ENCODE measurements at regions not wholly inside any gene's neighbourhood (a gene's known extent, or its start where the extent isn't known, plus 50 kb on each side); places are given as distances from the start of the nearest gene placed in this dataset.

DNA sequence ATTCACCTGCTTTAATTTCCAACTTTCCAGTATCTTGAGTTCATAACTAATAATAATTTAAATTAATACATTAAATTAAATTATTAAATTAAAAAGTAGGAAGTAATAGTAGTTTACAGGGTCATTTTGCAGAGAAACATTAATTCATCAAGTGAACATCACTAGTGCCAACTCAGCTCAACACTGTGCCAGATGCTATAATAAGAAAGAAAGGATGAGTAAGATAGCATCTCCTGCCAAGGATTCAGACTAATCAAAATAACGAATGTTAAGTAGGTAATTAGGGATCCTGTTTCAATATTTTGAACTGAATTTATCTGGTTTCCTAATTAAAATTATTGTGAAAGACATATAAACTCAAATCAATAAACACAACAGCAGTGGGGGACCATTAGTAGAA lies 596.7 kb downstream of the SLC6A15 start:
- Histone ChIP-seq H3K9ac (ENCODE audit: low read depth, low read length) (no peak overlapping the region), H3K27ac (ENCODE audit: low read depth, low read length) (no peak overlapping the region), H3K4me3 (ENCODE audit: low read length) (no peak overlapping the region), H3K27me3 (ENCODE audit: insufficient read depth, low read length) (no peaks in the 10 kb centered on the region), H3K9me3 (ENCODE audit: insufficient read depth, low read depth, low read length) (no peaks in the 10 kb centered on the region), H3K4me1 (ENCODE audit: insufficient read depth, low read length) (no peaks in the 10 kb centered on the region), H3K36me3 (ENCODE audit: insufficient read depth, low read length) (no peaks in the 10 kb centered on the region)
- 100% methylated on average over 1 of the region's 1 CpG for WGBS

DNA sequence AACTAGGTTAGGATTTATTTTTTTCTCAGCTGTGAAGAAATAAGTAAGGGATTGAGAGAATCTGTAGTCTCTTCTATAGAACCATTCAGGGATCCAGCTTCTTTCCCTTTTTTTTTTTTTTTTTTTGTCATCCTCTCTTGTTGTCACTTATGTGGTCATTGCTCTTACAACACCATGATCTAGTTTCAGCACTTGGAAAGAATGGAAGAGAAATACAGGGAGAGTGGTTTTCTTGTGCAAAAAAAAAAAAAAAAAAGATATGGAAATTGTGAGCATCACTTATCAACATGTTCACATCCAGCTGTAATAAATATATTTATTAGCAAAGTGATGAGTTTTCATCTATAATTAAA lies 599.3 kb downstream of the SLC6A15 start:
- H3K27me3 ChIP-seq (ENCODE audit: insufficient read depth, low read length), result no peaks in the 10 kb centered on the region
- no peak overlapping the region for H3K9ac ChIP-seq (ENCODE audit: low read depth, low read length)
- H3K9me3 ChIP-seq (ENCODE audit: insufficient read depth, low read depth, low read length), result no peaks in the 10 kb centered on the region
- no peaks in the 10 kb centered on the region for H3K4me1 ChIP-seq (ENCODE audit: insufficient read depth, low read length)
- H3K36me3 ChIP-seq (ENCODE audit: insufficient read depth, low read length), result no peaks in the 10 kb centered on the region
- H3K4me3 ChIP-seq (ENCODE audit: low read length), result no peak overlapping the region
- no peak overlapping the region for H3K27ac ChIP-seq (ENCODE audit: low read depth, low read length)

DNA sequence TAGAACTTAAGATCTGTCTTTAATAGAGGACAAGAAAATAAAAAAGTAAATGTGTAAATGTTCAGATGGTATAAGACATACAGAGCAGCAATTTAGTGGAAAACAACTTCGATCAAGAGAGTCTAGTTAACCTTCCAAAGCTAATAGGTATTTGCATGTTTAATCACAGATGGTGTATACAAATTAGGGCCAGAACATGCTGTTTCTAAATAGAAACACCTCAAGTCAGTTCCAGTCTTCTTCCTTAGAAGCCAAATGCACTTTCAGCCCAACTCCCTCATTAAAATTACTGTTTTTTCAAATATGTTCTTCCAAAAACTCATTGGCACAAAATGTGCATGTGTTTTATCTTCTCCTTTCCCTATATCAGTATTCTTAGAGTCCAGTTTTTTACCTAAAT lies 604.4 kb downstream of the SLC6A15 start:
- no peak overlapping the region for H3K4me3 ChIP-seq (ENCODE audit: low read length)
- H3K4me1 ChIP-seq (ENCODE audit: insufficient read depth, low read length), result no peaks in the 10 kb centered on the region
- 96% methylated on average over 1 of the region's 1 CpG for WGBS

GRCh38 chr12:84305144-84305543 lies 607.5 kb downstream of the SLC6A15 start:
- H3K9me3 ChIP-seq (ENCODE audit: insufficient read depth, low read depth, low read length), result no peaks in the 10 kb centered on the region

More for the DNA sequence above, 604.4 kb downstream of the SLC6A15 start:
- no peaks in the 10 kb centered on the region for H3K27me3 ChIP-seq (ENCODE audit: insufficient read depth, low read length)
- H3K9me3 ChIP-seq (ENCODE audit: insufficient read depth, low read depth, low read length), result no peaks in the 10 kb centered on the region
- H3K9ac ChIP-seq (ENCODE audit: low read depth, low read length), result no peak overlapping the region
- H3K27ac ChIP-seq (ENCODE audit: low read depth, low read length), result no peak overlapping the region
- no peaks in the 10 kb centered on the region for H3K36me3 ChIP-seq (ENCODE audit: insufficient read depth, low read length)

DNA sequence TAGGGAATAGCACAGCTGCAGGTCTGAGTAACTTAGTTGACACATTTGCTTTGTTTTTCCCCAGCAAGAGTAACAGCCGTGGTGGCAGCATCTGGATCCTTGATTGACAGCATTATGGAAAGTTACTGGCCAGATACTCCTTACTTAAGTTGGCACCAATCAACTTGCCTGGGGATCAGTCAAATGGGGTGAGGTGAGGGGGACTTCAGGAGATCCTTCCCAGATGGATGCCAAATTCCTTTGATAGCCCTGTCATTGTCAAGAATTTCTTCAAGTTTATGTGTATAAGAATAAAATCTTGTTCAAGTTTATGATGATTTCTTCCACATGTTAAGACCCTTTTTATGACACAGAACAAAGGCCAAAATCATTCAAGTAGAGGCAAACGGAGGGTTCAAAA lies 618.4 kb downstream of the SLC6A15 start:
- Histone ChIP-seq H3K9ac (ENCODE audit: low read depth, low read length) (no peak overlapping the region), H3K27me3 (ENCODE audit: insufficient read depth, low read length) (no peaks in the 10 kb centered on the region), H3K9me3 (ENCODE audit: insufficient read depth, low read depth, low read length) (no peaks in the 10 kb centered on the region), H3K4me1 (ENCODE audit: insufficient read depth, low read length) (no peaks in the 10 kb centered on the region), H3K4me3 (ENCODE audit: low read length) (no peak overlapping the region), H3K36me3 (ENCODE audit: insufficient read depth, low read length) (no peaks in the 10 kb centered on the region), H3K27ac (ENCODE audit: low read depth, low read length) (no peak overlapping the region)
- WGBS, result 94% methylated on average over 2 of the region's 2 CpGs

More at GRCh38 chr12:84305144-84305543, 607.5 kb downstream of the SLC6A15 start:
- H3K27ac ChIP-seq (ENCODE audit: low read depth, low read length), result no peak overlapping the region
- no peaks in the 10 kb centered on the region for H3K4me1 ChIP-seq (ENCODE audit: insufficient read depth, low read length)
- H3K4me3 ChIP-seq (ENCODE audit: low read length), result no peak overlapping the region
- no peak overlapping the region for H3K9ac ChIP-seq (ENCODE audit: low read depth, low read length)
- WGBS, result 88% methylated on average over 3 of the region's 3 CpGs
- no peaks in the 10 kb centered on the region for H3K27me3 ChIP-seq (ENCODE audit: insufficient read depth, low read length)
- no peaks in the 10 kb centered on the region for H3K36me3 ChIP-seq (ENCODE audit: insufficient read depth, low read length)

- Histone ChIP-seq H3K9ac (ENCODE audit: low read depth, low read length) (no peak overlapping the region), H3K4me3 (ENCODE audit: low read length) (no peak overlapping the region), H3K36me3 (ENCODE audit: insufficient read depth, low read length) (no peaks in the 10 kb centered on the region), H3K27me3 (ENCODE audit: insufficient read depth, low read length) (no peaks in the 10 kb centered on the region), H3K4me1 (ENCODE audit: insufficient read depth, low read length) (no peaks in the 10 kb centered on the region), H3K9me3 (ENCODE audit: insufficient read depth, low read depth, low read length) (no peaks in the 10 kb centered on the region), H3K27ac (ENCODE audit: low read depth, low read length) (no peak overlapping the region)
These were observed 622.4 kb downstream of the SLC6A15 start for GRCh38 chr12:84290168-84290567.

- Histone ChIP-seq H3K9ac (ENCODE audit: low read depth, low read length) (no peak overlapping the region), H3K4me1 (ENCODE audit: insufficient read depth, low read length) (no peaks in the 10 kb centered on the region), H3K27me3 (ENCODE audit: insufficient read depth, low read length) (no peaks in the 10 kb centered on the region; the same call in 1 of the 2 replicates), H3K36me3 (ENCODE audit: insufficient read depth, low read length) (no peaks in the 10 kb centered on the region), H3K9me3 (ENCODE audit: insufficient read depth, low read depth, low read length) (no peaks in the 10 kb centered on the region), H3K27ac (ENCODE audit: low read depth, low read length) (no peak overlapping the region), H3K4me3 (ENCODE audit: low read length) (no peak overlapping the region)
- 98% methylated on average over 2 of the region's 2 CpGs for WGBS
These were observed 634.6 kb downstream of the SLC6A15 start for GRCh38 chr12:84277986-84278385.

GRCh38 chr12:84276215-84276614 lies 636.4 kb downstream of the SLC6A15 start:
- WGBS, result 93% methylated on average over 2 of the region's 2 CpGs
- no peak overlapping the region for H3K27ac ChIP-seq (ENCODE audit: low read depth, low read length)
- no peaks in the 10 kb centered on the region for H3K9me3 ChIP-seq (ENCODE audit: insufficient read depth, low read depth, low read length)
- no peaks in the 10 kb centered on the region for H3K4me1 ChIP-seq (ENCODE audit: insufficient read depth, low read length)
- H3K27me3 ChIP-seq (ENCODE audit: insufficient read depth, low read length), result peaks cover 7% of the 10 kb centered on the region
- no peak overlapping the region for H3K9ac ChIP-seq (ENCODE audit: low read depth, low read length)
- no peak overlapping the region for H3K4me3 ChIP-seq (ENCODE audit: low read length)
- H3K36me3 ChIP-seq (ENCODE audit: insufficient read depth, low read length), result no peaks in the 10 kb centered on the region

- H3K27me3 ChIP-seq (ENCODE audit: insufficient read depth, low read length), result peaks cover 43% of the 10 kb centered on the region
- no peak overlapping the region for H3K9ac ChIP-seq (ENCODE audit: low read depth, low read length)
- no peaks in the 10 kb centered on the region; the same call in 1 of the 2 replicates for H3K4me1 ChIP-seq (ENCODE audit: insufficient read depth, low read length)
- no peak overlapping the region for H3K27ac ChIP-seq (ENCODE audit: low read depth, low read length)
- no peaks in the 10 kb centered on the region for H3K9me3 ChIP-seq (ENCODE audit: insufficient read depth, low read depth, low read length)
- no peak overlapping the region for H3K4me3 ChIP-seq (ENCODE audit: low read length)
- no peaks in the 10 kb centered on the region for H3K36me3 ChIP-seq (ENCODE audit: insufficient read depth, low read length)
- 100% methylated on average over 1 of the region's 3 CpGs for WGBS
These were observed 640.3 kb downstream of the SLC6A15 start for GRCh38 chr12:84272324-84272723.

DNA sequence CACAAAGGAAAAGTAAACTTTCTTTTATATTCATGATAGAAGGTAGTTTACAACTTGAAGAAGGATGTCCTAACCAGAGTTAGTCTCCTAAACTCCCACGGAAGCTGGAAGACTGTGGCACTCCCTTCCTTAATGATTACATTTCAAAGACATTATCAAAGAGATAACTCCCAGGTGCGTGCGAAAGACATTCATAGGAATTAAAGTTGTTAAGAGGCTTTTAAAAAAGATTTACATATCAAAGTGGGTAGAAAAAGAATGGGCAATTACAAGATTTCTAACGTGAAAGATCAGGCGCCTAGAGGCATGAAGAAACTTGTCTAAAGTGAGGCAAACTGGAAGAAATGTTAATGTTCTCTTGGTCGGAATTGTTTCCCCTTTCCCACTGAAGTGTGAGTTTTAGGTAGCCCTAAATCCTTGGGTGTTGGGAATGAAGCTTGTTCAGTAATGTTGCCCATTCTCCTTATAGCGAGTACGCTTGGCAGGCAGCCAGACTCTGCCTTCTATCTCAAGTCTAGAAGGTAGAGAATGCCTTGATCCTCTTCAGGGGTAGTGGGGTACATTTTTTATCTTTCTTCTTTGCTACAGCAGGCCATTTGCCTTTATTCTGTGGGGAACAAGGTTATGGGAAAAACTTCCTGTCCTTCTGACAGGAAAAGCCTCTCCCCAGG lies 642.0 kb downstream of the SLC6A15 start:
- WGBS, result 21% methylated on average over 8 of the region's 8 CpGs

GRCh38 chr12:84247931-84248330 lies 664.7 kb downstream of the SLC6A15 start:
- no CpG with 5 or more reads among the region's 2 CpGs for WGBS

More for the DNA sequence above, 642.0 kb downstream of the SLC6A15 start:
- Histone ChIP-seq H3K27ac (ENCODE audit: low read depth, low read length) (no peak overlapping the region), H3K9me3 (ENCODE audit: insufficient read depth, low read depth, low read length) (no peaks in the 10 kb centered on the region), H3K9ac (ENCODE audit: low read depth, low read length) (no peak overlapping the region), H3K27me3 (ENCODE audit: insufficient read depth, low read length) (peaks cover 43% of the 10 kb centered on the region), H3K36me3 (ENCODE audit: insufficient read depth, low read length) (no peaks in the 10 kb centered on the region), H3K4me3 (ENCODE audit: low read length) (no peak overlapping the region), H3K4me1 (ENCODE audit: insufficient read depth, low read length) (no peaks in the 10 kb centered on the region; the same call in 1 of the 2 replicates)

DNA sequence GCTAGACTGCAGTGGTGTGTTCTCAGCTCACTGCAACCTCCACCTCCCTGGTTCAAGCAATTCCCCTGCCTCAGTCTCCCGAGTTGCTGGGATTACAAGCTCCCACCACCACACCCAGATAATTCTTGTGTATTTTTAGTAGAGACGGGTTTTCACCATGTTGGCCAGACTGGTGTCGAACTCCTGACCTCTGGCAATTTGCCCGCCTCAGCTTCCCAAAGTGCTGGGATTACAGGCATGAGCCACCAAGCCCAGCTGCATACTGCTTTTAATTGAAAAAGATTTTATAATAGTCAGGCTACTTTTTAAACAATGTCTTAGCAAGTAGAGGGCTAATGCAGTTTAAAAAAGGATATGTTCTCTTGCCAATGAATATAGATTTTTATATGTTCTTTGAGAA lies 668.9 kb downstream of the SLC6A15 start:
- Histone ChIP-seq H3K36me3 (ENCODE audit: insufficient read depth, low read length) (no peaks in the 10 kb centered on the region), H3K4me1 (ENCODE audit: insufficient read depth, low read length) (no peaks in the 10 kb centered on the region), H3K27ac (ENCODE audit: low read depth, low read length) (no peak overlapping the region), H3K27me3 (ENCODE audit: insufficient read depth, low read length) (no peaks in the 10 kb centered on the region), H3K9me3 (ENCODE audit: insufficient read depth, low read depth, low read length) (no peaks in the 10 kb centered on the region), H3K4me3 (ENCODE audit: low read length) (no peak overlapping the region), H3K9ac (ENCODE audit: low read depth, low read length) (no peak overlapping the region)
- 95% methylated on average over 4 of the region's 4 CpGs for WGBS

More at GRCh38 chr12:84247931-84248330, 664.7 kb downstream of the SLC6A15 start:
- H3K4me1 ChIP-seq (ENCODE audit: insufficient read depth, low read length), result no peaks in the 10 kb centered on the region
- no peak overlapping the region for H3K4me3 ChIP-seq (ENCODE audit: low read length)
- H3K27me3 ChIP-seq (ENCODE audit: insufficient read depth, low read length), result no peaks in the 10 kb centered on the region
- no peaks in the 10 kb centered on the region for H3K36me3 ChIP-seq (ENCODE audit: insufficient read depth, low read length)
- H3K9me3 ChIP-seq (ENCODE audit: insufficient read depth, low read depth, low read length), result no peaks in the 10 kb centered on the region
- no peak overlapping the region for H3K27ac ChIP-seq (ENCODE audit: low read depth, low read length)
- no peak overlapping the region for H3K9ac ChIP-seq (ENCODE audit: low read depth, low read length)

Data from HUES64 (cell line).